KMS-11 (cell line): ENCODE measurements at regions not wholly inside any gene's neighbourhood (a gene's known extent, or its start where the extent isn't known, plus 50 kb on each side); places are given as distances from the start of the nearest gene placed in this dataset.

Experiments used
- H2AFZ ChIP-seq: fragments of 200-600 bp; sonication (generic); 2 replicates; pipeline ENCODE4 v1.6.1; 2016; ENCODE audit warnings: antibody characterized with exemption, mixed run types, low read depth
- H3K27ac ChIP-seq: fragments of 200-600 bp; sonication (generic); 2 replicates; pipeline ENCODE4 v1.6.1; 2016; ENCODE audit warnings: mild to moderate bottlenecking, mixed run types
- H3K27me3 ChIP-seq: fragments of 200-600 bp; sonication (generic); 2 replicates; pipeline ENCODE4 v1.6.1; 2017; ENCODE audit warnings: mild to moderate bottlenecking, low read depth, mixed run types, moderate library complexity; ENCODE audit not compliant: insufficient read depth
- H3K36me3 ChIP-seq: fragments of 200-600 bp; sonication (generic); 2 replicates; pipeline ENCODE4 v1.6.1; 2017; ENCODE audit warnings: mild to moderate bottlenecking, mixed run types; ENCODE audit not compliant: insufficient read depth
- H3K4me1 ChIP-seq: fragments of 200-600 bp; sonication (generic); 2 replicates; pipeline ENCODE4 v1.6.1; 2016; ENCODE audit warnings: mild to moderate bottlenecking, low read depth, mixed run types; ENCODE audit not compliant: poor library complexity, severe bottlenecking
- H3K4me2 ChIP-seq: fragments of 200-600 bp; sonication (generic); 2 replicates; pipeline ENCODE4 v1.7.0; 2016; ENCODE audit warnings: mild to moderate bottlenecking, mixed run types
- H3K4me3 ChIP-seq: fragments of 200-600 bp; sonication (generic); IDR thresholded peaks from 2 replicates; pipeline ENCODE4 v1.6.1; 2017; ENCODE audit warnings: low read depth, low read length, mixed read lengths; ENCODE audit not compliant: insufficient read depth
- H3K79me2 ChIP-seq: fragments of 200-600 bp; sonication (generic); 2 replicates; pipeline ENCODE4 v1.6.1; 2016; ENCODE audit warnings: low read depth, mixed run types; ENCODE audit not compliant: insufficient read depth
- H3K9ac ChIP-seq: fragments of 200-600 bp; sonication (generic); 2 replicates; pipeline ENCODE4 v1.6.1; 2016; ENCODE audit warnings: mild to moderate bottlenecking, mixed run types
- H4K20me1 ChIP-seq: fragments of 200-600 bp; sonication (generic); 2 replicates; pipeline ENCODE4 v1.6.1; 2016; ENCODE audit warnings: mild to moderate bottlenecking, mixed run types; ENCODE audit not compliant: insufficient read depth
- TF ChIP-seq, protein P1 (sequence below): fragments of 200-600 bp; sonication (generic); conservative IDR thresholded peaks from 2 replicates; pipeline ENCODE4 v1.6.1; 2017; ENCODE audit warnings: low read depth, mild to moderate bottlenecking, antibody characterized with exemption, low read length, moderate library complexity, mixed read lengths

DNA sequence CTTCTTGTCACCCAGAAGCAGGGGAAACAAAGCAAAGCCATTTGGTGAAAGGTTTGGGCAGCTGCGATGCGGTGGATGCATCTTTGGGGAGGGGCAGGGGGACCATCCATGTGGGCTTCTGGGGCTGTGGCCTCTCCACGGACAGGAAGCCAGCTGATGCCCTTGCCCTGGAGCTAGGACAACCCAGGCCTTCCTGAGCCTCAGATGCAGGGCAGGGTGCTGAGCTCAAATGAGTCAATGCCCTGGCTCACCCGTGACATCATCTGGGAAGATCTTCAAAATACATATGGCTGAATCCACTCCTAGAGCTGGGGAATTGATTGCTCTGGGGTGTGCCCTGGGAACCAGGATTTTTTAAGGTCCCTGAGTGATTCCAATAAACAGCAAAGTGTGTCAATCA, 1418.2 kb downstream of the TBC1D22A start:
- no peak overlapping the region for H3K27ac ChIP-seq
- TF ChIP-seq, protein P1, sequence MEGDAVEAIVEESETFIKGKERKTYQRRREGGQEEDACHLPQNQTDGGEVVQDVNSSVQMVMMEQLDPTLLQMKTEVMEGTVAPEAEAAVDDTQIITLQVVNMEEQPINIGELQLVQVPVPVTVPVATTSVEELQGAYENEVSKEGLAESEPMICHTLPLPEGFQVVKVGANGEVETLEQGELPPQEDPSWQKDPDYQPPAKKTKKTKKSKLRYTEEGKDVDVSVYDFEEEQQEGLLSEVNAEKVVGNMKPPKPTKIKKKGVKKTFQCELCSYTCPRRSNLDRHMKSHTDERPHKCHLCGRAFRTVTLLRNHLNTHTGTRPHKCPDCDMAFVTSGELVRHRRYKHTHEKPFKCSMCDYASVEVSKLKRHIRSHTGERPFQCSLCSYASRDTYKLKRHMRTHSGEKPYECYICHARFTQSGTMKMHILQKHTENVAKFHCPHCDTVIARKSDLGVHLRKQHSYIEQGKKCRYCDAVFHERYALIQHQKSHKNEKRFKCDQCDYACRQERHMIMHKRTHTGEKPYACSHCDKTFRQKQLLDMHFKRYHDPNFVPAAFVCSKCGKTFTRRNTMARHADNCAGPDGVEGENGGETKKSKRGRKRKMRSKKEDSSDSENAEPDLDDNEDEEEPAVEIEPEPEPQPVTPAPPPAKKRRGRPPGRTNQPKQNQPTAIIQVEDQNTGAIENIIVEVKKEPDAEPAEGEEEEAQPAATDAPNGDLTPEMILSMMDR, result no peak
- H3K4me2 ChIP-seq, result no peak overlapping the region
- no peak overlapping the region for H3K9ac ChIP-seq
- no peaks in the 10 kb centered on the region for H3K36me3 ChIP-seq
- no peak overlapping the region for H2AFZ ChIP-seq
- no peak overlapping the region for H3K4me3 ChIP-seq
- H4K20me1 ChIP-seq, result no peaks in the 10 kb centered on the region
- no peaks in the 10 kb centered on the region for H3K27me3 ChIP-seq
- H3K79me2 ChIP-seq, result no peaks in the 10 kb centered on the region
- H3K4me1 ChIP-seq, result no peaks in the 10 kb centered on the region

DNA sequence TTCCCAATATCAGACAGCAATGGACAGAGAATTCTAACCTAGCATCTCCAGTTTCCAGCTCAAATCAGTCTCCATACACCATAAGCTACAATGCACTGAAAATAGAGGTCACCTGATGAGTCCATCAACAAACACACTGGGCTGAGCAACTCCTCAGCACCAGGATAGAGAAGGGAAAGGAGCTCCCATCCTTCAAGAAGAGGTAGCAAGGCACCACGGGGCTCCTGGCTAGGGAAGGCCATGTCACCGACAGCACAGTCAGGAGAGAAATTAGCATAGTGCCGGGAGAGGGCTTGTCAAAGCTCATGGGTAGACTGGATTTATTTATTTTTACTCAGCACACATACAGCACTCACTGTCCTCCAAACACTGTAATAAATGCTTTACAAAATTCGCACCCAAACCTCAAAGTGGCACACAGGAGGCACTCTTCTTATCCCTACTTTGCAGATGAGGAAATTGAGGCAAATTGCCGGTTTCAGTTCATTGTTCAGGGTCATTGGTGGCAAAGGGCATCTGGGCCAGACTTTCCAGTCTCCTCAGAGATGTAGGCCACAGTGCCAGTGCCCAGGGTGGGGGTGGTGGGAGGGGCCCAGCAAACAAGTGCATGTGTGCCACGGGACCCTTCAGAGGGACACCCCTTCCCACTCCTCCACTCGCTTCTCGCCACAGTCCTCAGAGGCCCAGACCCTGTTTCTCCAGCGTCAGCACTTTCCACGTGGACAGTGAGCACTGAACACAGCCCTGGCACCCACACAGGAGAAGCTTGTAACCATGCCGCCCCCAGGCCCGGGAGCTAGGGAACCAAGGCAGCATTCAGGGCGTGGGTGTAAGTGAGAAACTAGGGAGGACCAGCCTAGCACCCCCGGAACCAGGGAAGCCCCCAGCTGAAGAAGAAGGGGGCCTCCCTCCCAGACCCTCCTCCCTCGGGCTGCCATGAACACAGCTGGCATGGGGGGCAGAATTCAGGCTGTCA, 1417.4 kb downstream of the TBC1D22A start:
- H3K27ac ChIP-seq, result no peak overlapping the region
- H3K36me3 ChIP-seq, result no peaks in the 10 kb centered on the region
- H2AFZ ChIP-seq, result no peak overlapping the region
- H3K4me2 ChIP-seq, result no peak overlapping the region
- no peaks in the 10 kb centered on the region for H4K20me1 ChIP-seq
- no peaks in the 10 kb centered on the region for H3K27me3 ChIP-seq
- H3K4me3 ChIP-seq, result no peak overlapping the region
- H3K79me2 ChIP-seq, result no peaks in the 10 kb centered on the region
- TF ChIP-seq, protein P1, result no peak
- H3K9ac ChIP-seq, result no peak overlapping the region
- no peaks in the 10 kb centered on the region for H3K4me1 ChIP-seq

DNA sequence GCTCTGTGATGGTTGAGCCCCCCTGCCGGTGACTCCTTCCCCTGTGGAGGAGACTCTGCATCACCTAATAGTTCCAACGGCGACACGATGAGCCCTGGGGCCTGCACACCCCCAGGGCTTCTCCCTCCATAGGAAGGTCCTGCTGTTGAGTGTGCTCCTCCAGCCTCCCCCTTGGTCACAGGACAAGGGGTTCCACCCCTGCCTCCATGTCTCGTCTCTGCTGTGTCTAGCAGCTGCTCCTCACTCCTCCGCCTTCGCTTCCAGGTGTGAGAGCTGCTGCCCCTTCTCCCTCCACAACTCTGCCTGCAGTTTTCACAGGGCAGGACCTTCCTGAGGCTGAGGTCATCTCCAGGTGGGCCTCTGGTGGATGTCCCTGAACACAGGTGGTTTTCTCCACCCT, 1416.1 kb downstream of the TBC1D22A start:
- Histone ChIP-seq H3K36me3 (no peaks in the 10 kb centered on the region), H3K4me2 (no peak overlapping the region), H4K20me1 (no peaks in the 10 kb centered on the region), H3K4me1 (no peaks in the 10 kb centered on the region), H3K27ac (no peak overlapping the region), H3K9ac (no peak overlapping the region), H3K27me3 (no peaks in the 10 kb centered on the region), H3K4me3 (no peak overlapping the region), H3K79me2 (no peaks in the 10 kb centered on the region), H2AFZ (no peak overlapping the region)
- TF ChIP-seq, protein P1, result no peak

DNA sequence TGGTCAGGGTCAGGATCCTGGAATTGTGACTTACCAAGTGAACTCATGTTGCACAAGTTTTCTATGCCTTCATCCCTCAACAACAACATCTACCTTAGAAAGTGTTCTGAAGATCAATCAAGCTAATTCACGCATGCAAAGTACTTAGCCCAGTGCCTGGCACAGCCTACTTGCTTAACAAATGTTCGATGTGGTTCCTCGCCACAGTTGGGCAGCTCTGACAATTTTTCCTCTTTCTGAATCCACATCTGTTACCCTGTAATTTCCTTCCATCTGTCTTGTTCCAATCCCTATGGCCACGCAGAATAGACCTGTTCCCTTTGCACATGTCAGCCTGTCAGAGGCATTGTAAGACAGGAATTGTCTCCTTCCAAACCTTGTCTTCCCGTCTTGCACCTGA, 1415.2 kb downstream of the TBC1D22A start:
- Histone ChIP-seq H3K27me3 (no peaks in the 10 kb centered on the region), H3K79me2 (no peaks in the 10 kb centered on the region), H3K4me2 (no peak overlapping the region), H2AFZ (no peak overlapping the region), H3K9ac (no peak overlapping the region), H3K27ac (no peak overlapping the region), H3K36me3 (no peaks in the 10 kb centered on the region), H3K4me1 (no peaks in the 10 kb centered on the region), H4K20me1 (no peaks in the 10 kb centered on the region), H3K4me3 (no peak overlapping the region)
- TF ChIP-seq, protein P1, result no peak
